NCI-H128 (cell line): ENCODE measurements at regions not wholly inside any gene's neighbourhood (a gene's known extent, or its start where the extent isn't known, plus 50 kb on each side); places are given as distances from the start of the nearest gene placed in this dataset.
"Not testable (repeated sequence)": the region's sequence is repeated elsewhere in the genome, so short reads cannot be mapped to it uniquely, and the experiment has no call there.

Source experiments
- DNase-seq: peaks from one replicate; lab custom pipeline; 2025; ENCODE audit not compliant: unreplicated experiment; lab: John Stamatoyannopoulos, UW

DNA sequence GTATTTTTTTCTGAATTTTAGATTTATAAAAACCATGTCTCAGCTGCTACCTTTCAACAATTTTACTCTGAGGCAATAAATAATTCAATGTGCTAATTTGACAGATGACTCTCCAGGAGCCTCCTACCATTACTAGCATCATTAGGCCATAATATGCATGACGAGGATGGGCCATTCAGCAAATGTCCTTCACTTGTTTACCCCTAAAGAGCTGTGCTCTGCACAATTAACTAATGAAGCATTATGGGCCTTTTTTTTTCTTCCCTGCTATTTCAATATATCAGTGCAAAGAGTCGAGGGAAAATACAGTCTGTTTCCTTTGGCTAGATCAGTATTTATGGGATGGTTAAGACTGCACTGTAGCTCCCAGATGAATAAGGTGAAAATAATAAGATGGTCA is 627.2 kb downstream of the ISL1 start:
- DNase-seq = peak; percentile 73

GRCh38 chr5:52013523-52013922 is 630.3 kb downstream of the ISL1 start:
- DNase-seq = peak; percentile 82

DNA sequence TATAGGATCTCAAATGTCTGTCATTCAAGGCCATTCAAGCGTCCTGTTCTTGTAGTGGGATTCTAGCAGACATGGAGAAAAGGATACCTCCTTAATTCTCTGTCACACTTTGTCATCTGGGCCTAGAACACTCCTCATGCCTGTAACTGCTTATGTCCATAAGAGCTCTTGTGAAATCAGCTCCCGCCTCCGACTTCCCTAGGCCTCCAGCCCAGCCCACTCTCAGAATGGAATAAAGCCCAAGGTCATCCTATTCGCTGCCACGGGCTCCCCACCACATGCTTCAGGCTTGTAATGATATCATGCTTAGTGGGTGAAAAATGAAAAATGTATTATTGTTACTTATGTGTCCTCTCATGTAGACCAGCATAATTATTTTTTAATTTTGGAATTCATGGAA is 632.5 kb downstream of the ISL1 start:
- no peak for DNase-seq

DNA sequence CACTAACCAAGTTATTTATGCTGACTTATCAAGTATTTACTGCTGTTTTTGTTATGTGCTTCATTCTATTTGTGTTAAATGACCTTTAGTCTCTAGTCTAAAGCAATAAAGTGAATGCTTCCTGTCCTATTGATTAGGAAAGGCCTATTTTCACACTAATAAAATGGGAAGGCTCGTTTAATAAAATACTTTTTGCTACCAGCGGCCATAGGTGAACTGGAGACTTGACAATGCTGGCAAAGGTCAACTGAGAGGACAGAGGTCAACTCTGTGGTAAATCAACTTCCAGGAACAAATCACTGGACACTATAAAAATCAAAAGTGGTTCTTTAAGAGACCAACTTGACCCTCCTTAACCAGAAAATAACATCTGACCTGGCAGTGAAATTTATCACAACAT is 634.3 kb downstream of the ISL1 start:
- DNase-seq = no peak

DNA sequence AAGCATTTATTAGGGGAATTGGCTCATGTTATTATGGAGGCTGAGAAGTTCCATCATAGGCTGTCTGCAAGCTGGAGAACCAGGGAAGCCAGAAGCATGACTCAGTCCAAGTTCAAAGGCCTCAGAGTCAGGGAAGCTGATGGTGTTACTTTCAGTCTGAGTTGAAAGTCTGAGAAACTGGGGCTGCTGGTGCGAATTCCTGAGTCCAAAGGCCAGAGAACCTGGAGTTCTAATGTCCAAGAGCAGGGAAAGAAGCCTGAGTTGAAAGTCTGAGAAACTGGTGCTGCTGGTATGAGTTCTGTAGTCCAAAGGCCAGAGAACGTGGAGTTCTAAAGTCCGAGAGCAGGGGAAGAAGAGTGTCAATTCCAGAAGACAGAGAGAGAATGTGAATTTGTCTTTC is 641.1 kb downstream of the ISL1 start:
- no peak for DNase-seq

DNA sequence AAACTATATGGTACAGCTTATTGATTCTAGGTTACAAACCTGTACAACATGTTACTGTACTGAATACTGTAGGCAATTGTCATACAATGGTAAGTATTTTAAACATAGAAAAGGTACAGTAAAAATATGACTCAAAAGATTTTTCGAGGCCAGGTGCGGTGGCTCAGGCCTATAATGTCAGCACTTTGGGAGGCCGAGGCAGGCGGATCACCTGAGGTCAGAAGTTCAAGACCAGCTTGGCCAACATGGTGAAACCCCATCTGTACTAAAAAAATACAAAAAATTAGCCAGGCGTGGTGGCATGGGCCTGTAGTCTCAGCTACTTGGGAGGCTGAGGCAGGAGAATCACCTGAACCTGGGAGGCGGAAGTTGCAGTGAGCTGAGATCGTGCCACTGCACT is 646.6 kb downstream of the ISL1 start:
- not testable (repeated sequence) for DNase-seq

DNA sequence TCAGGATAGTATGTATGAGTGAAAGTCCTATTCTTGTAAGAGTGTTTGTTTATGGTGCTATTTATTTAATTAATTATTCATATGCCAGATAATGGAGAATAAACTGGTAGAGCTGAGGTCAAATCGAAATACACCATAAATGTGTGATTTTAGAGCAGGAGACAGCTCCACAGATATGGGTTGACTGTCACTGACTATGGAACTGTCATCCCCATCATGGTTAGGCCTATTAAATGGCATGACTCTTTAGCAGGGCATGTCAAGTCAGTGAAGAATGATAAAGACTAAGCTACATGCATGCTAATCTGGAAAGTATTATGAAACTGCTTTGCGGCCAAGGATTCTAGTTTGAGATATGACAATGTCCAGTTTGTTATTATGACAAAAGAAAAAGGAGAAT is 658.6 kb downstream of the ISL1 start:
- DNase-seq = no peak

- peak; percentile 73 for DNase-seq
Observed at GRCh38 chr5:52043137-52043536, 659.9 kb downstream of the ISL1 start.

DNA sequence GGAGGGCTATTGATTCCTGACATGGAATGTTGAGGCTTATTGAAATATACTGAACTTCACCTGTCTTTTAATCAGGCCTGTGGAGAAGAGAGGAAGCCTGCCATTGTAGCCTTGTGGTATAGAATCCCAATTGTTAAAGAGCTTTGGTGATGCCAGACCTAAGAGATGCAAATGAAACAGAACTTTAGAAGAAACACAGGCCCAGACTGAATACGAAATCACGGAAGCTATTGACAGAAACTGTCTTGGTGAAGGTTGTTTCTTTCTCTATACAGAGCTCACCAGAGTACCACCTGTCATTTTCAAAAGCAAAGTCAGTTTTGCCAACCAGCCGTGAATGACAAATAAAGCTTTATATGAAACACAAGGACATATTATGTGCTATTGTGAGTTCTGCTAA is 660.3 kb downstream of the ISL1 start:
- peak; percentile 73 for DNase-seq

DNA sequence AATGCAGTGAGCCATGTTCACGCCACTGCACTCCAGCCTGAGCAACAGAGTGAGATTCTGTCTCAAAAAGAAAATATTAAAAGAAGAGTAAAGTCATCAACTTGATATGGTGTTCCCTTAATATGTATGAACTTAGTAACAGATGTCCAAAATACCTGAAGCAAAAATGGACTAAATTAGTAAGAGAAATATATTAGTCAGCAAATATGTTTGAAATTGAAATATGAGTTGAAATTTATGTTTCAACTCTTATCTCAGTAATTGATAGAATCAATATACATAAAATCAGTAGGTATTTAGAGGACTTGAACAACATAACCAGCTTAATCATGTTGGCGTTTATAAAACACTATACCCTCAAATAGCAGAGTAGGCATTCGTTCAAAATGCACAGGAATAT is 668.5 kb downstream of the ISL1 start:
- no peak for DNase-seq

DNA sequence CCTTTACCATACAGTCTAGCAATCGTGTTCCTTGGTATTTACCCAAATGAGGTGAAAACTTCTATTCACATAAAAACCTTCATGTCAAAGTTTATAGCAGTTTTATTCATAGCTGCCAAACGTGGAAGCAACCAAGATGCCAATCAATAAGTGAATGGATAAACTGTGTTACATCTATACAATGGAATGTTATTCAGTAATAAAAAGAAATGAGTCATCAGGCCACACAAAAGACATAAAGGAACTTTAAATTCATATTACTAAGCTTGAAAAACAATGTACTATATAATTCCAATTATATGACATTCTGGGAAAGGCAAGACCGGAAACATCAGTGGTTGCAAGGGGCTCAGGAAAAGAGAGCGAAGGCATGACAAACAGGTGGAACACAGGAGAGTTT is 679.9 kb downstream of the ISL1 start:
- DNase-seq = no peak

DNA sequence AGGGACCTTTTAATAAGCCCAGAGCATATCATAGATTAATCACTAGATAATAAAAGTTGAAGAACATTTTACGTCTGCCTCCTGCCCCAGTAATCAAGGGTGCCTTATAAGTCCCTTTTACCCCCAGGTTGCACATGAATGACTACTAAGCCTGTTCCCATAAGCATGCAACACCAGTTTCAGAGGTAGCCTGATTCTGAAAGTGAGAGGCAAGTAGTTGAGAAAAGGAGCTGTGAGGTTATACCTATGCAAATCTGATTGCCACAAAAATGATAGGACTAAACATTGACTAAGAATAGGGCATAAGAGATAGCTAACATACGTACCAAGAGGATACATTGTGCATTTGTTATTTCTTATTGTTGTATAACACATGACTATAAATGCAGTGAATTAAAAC is 681.9 kb downstream of the ISL1 start:
- no peak for DNase-seq

GRCh38 chr5:52069997-52070396 is 686.7 kb downstream of the ISL1 start:
- DNase-seq = no peak

DNA sequence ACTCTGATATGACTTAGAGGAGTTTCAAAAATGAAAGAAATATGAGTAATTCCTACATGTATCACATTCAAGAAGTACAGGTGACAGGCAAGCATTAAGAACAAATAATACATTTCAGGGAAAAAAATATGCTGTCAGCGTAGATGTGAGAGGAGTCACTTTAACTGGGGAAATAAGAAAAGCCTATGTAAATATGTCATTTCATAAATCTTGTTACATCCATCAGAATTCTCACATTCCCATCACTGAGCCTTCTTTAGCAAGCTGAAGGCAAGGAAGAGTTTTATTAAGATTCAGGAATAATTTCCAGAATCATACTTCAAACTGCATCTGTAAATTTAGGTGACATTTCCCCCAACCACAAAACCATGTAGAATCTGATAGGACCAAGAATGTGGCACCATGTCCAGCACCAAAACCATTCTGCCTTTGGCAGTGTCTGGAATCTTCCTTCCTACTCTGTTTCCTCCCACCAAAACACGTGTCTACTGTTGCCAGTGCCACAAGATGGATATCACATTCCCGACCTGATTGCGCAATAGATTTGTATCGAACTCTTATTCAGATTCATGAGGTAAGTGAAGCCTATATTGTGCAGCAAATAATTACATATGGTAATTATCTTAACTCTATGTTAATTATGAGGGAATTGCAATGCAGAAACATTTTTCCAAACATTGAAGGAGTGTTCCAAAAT is 690.9 kb downstream of the ISL1 start:
- no peak for DNase-seq

DNA sequence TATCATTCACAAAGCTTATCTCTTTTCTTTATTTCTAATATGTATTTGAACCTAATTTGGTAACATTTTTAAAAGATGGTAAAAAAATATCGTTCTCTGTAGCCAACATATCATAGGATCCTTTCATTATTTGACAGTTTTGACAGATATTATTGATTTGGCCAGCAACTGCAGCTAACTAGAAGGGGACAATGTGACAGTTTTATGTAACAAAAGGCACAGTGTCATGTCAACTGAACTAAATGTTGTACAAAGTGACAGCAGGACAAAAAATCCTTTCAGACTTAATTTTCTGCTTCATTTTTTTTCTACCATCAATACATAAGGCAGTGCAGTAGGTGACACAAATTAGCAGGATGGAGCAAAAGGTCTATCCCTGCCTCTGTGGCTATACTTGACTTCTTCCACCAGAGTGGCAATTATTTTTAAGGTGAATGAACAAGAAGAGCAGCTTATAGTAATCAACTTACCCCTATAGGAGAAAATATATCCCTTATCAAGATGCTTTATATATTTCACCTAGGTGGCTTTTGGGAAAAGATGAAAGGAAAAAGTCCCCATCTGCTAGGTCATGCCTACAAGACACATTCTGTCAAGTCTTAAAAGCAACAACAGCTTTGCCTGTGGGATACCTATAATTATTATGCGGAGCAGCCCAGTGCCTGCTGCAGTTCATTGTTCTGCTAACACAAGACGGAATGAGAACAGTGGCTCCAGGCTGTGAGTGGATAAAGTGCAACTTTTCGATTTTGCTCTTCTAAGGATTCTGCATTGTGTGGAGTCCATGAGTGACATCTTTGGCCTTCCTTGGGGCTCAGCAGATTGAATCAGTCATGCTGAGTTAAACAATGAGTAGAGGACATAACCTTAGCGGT is 694.9 kb downstream of the ISL1 start:
- DNase-seq = no peak

- DNase-seq = not testable (repeated sequence)
Observed at GRCh38 chr5:52102311-52102710, 685.4 kb upstream of the ITGA1 start.

DNA sequence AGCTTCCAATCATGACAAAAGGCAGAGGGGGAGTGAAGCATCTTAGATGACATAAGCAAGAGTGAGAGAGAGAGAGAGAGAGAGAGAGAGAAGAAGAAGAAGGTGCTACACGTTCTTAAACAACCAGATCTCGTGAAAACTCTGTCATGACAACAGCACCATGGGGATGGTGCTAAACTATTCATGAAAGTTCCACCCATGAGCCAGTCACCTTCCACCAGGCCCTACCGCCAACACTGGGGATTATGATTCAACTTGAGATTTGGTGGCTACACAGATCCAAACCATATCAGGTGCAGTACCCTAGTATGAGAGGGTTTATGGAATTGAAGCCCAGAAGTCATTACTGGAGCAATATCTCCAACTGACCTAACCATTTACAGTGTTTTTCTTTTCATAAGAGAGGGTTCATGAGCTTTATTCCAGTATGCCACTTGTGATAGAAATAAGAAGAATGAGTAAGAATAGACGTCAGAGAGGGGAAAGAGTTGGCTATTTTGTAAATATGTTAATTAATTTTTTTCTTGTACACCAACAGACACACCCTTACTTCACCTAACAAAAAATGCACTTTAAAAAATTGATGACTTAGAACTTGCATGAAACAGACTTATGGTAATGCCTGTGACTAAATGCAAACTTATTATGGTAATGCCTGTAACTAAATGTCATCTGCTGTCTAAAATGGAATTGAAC is 680.4 kb upstream of the ITGA1 start:
- no peak for DNase-seq

- DNase-seq = no peak
Observed at GRCh38 chr5:52119768-52120167, 667.9 kb upstream of the ITGA1 start.

GRCh38 chr5:52132053-52132452 is 655.7 kb upstream of the ITGA1 start:
- DNase-seq = no peak

- DNase-seq = peak; percentile 49
Observed at GRCh38 chr5:52134013-52134650, 653.6 kb upstream of the ITGA1 start.

GRCh38 chr5:52139888-52140615 is 647.7 kb upstream of the ITGA1 start:
- DNase-seq = peak; percentile 83
